Neutrophil (primary cell): ENCODE measurements at regions not wholly inside any gene's neighbourhood (a gene's known extent, or its start where the extent isn't known, plus 50 kb on each side); places are given as distances from the start of the nearest gene placed in this dataset.

Source experiments
- H3K27ac ChIP-seq: fragments of 200-600 bp; sonication (generic); 2 replicates; pipeline ENCODE4 v1.5.1; 2016; ENCODE audit warnings: mild to moderate bottlenecking, moderate library complexity
- H3K27me3 ChIP-seq: fragments of 200-600 bp; sonication (generic); 2 replicates; pipeline ENCODE4 v1.6.0; 2016; ENCODE audit warnings: mild to moderate bottlenecking
- H3K36me3 ChIP-seq: fragments of 200-600 bp; sonication (generic); 2 replicates; pipeline ENCODE4 v1.5.1; 2017
- H3K4me1 ChIP-seq, 2 experiments: fragments of 200-600 bp in 1 of 2; sonication (generic) in 1 of 2; 1 replicate in 1 of 2; 2 replicates in 1 of 2; pipeline versions ENCODE4 v1.5.1 to v1.6.1; 2013 to 2016; ENCODE audit warnings: low read depth in 1 of 2, low read length in 1 of 2, mild to moderate bottlenecking in 1 of 2, moderate library complexity in 1 of 2; ENCODE audit not compliant: control insufficient read depth in 1 of 2, insufficient read depth in 1 of 2
- H3K4me3 ChIP-seq, 2 experiments: fragments of 200-600 bp in 1 of 2; sonication (generic) in 1 of 2; 1 replicate in 1 of 2; 2 replicates in 1 of 2; pipeline ENCODE4 v1.5.1; 2013 to 2016; ENCODE audit warnings: low read depth in 1 of 2, low read length in 1 of 2, mild to moderate bottlenecking in 1 of 2, moderate library complexity in 1 of 2
- H3K9me3 ChIP-seq: fragments of 200-600 bp; sonication (generic); 2 replicates; pipeline ENCODE4 v1.5.1; 2016
- TF ChIP-seq, protein P1 (sequence below): fragments of 200-600 bp; sonication (generic); IDR thresholded peaks from 2 replicates; pipeline ENCODE4 v1.5.1; 2016; ENCODE audit warnings: antibody characterized with exemption

DNA sequence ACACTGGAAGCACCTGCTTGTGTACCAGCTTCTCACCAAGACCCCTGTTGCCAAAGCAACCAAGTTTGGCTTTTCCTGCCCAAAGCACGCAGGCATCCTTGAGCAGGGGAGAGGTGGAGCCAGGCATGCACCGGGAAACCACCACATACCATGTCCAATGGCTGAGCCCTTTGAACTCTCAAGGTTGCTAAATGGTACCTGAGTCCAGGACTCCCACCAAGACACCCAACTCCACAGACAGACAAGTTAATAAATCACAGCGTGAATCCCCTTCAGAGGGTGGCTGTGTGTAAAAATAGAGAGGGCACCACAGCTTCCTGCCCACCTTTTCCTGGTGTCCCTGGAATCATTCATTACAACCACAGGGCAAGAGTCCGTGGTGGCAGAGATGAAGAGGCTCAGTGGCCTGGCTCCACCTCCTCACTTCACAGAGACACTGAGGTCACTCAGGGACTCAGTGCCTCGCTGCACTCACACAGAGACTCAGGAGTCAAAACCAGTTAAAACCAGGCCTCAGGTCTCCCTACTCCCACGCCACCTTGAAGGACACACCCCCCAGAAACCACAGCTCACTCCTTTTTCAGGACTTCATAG is 143.7 kb downstream of the C5orf15 start:
- Histone ChIP-seq H3K27ac (no peak overlapping the region), H3K4me1 (no peaks in the 10 kb centered on the region), H3K9me3 (no peaks in the 10 kb centered on the region), H3K27me3 (peaks cover 20% of the 10 kb centered on the region), H3K36me3 (no peaks in the 10 kb centered on the region), H3K4me3 (no peak overlapping the region)
- TF ChIP-seq, protein P1, sequence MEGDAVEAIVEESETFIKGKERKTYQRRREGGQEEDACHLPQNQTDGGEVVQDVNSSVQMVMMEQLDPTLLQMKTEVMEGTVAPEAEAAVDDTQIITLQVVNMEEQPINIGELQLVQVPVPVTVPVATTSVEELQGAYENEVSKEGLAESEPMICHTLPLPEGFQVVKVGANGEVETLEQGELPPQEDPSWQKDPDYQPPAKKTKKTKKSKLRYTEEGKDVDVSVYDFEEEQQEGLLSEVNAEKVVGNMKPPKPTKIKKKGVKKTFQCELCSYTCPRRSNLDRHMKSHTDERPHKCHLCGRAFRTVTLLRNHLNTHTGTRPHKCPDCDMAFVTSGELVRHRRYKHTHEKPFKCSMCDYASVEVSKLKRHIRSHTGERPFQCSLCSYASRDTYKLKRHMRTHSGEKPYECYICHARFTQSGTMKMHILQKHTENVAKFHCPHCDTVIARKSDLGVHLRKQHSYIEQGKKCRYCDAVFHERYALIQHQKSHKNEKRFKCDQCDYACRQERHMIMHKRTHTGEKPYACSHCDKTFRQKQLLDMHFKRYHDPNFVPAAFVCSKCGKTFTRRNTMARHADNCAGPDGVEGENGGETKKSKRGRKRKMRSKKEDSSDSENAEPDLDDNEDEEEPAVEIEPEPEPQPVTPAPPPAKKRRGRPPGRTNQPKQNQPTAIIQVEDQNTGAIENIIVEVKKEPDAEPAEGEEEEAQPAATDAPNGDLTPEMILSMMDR = no peak

DNA sequence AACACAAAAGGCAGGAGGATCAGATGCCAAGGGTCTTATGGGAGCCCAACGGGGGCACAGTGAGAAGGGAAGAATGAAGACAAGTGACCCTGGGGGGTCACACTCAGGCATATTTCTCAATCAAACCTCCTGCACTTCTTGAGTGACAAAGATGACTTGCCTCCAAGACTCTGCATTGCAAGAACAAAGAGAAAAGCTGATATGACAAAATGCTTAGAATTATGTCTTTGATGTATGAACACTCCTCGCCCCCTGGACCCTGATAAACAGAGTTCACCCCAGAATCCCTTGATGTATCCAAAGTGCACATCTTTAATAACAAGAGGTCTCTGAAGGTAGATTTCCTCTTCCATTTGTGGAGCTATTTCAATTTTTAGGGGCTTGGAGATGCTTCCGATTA is 146.5 kb downstream of the C5orf15 start:
- Histone ChIP-seq H3K4me1 (no peaks in the 10 kb centered on the region), H3K9me3 (no peaks in the 10 kb centered on the region), H3K4me3 (no peak overlapping the region), H3K27me3 (peaks cover 28% of the 10 kb centered on the region), H3K36me3 (no peaks in the 10 kb centered on the region), H3K27ac (no peak overlapping the region)
- TF ChIP-seq, protein P1 = no peak

DNA sequence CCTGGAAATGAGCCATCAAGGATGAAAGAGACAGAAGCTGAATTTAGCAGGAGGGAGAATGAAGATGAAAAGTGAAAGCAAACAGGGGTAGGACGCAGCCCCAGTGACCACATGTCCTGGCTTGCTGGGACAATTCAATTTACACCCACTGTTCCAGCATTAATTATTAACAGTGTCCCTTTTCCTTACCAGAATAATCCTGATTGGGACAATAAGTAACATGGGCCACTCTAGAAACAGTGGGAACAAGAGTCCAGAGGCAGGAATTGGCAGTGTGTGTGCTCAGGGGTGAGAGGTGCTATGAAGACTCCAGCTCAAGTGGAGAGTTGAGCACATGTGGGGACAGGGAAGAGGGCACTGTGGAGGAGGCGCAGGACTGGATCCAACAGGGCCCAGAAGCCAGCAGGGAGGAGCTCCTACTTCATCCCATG is 147.1 kb downstream of the C5orf15 start:
- H3K4me1 ChIP-seq = no peaks in the 10 kb centered on the region
- no peaks in the 10 kb centered on the region for H3K36me3 ChIP-seq
- no peak overlapping the region for H3K27ac ChIP-seq
- TF ChIP-seq, protein P1 = no peak
- peaks cover 28% of the 10 kb centered on the region for H3K27me3 ChIP-seq
- no peaks in the 10 kb centered on the region for H3K9me3 ChIP-seq
- H3K4me3 ChIP-seq = no peak overlapping the region

DNA sequence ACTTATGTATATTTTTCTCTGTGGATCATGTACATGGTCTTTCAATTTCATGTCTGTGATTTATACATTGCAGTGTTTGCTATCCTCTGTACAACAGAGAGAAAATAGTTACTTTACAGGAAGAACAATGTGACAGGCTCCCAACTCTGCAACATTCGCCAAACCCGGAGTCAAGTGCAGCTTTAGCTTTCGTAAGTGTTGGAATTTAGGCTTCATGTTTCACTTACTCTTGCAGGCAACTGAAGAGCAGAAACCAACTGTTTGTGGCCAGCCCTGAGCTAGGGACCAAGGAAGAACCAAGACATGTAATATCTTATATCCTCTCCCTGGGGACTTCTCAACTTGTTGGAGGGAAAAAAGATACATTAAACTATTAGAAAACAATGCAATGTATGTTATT is 147.9 kb downstream of the C5orf15 start:
- Histone ChIP-seq H3K36me3 (no peaks in the 10 kb centered on the region), H3K9me3 (no peaks in the 10 kb centered on the region), H3K27ac (no peak overlapping the region), H3K4me1 (no peaks in the 10 kb centered on the region), H3K4me3 (no peak overlapping the region), H3K27me3 (peaks cover 28% of the 10 kb centered on the region)
- TF ChIP-seq, protein P1 = no peak

DNA sequence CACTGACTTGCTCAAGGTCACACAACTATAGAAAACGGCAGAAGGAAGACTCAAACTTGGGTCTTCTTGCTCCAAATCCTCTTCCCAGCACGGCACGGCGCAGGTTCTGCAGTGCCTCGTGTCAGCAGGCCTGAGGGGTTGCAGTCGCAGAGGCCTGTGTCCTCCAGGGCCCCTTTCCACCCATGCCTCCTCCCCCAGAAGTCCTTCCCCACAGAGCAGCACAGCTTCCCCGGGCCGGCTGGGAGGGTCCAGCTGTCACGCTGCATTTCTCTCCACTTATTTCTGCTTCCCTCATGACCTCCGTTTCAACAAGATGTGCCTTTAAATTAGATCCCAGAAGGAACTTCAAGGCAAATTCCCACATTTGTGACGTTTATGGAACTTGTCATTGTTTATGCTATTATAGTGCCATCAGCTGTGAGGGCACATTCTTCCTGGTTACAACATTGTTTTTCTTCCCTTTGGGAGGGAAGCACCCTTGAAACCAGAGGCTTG is 148.4 kb downstream of the C5orf15 start:
- H3K4me3 ChIP-seq = no peak overlapping the region
- TF ChIP-seq, protein P1 = no peak
- no peaks in the 10 kb centered on the region for H3K36me3 ChIP-seq
- no peak overlapping the region for H3K27ac ChIP-seq
- no peaks in the 10 kb centered on the region for H3K9me3 ChIP-seq
- H3K4me1 ChIP-seq = no peaks in the 10 kb centered on the region
- H3K27me3 ChIP-seq = peaks cover 32% of the 10 kb centered on the region
